Activated T-cell treated with anti-CD3 and anti-CD28 coated beads, Interleukin-2, amount 50 U/mL, for 4 hours (primary cell): ENCODE measurements at regions not wholly inside any gene's neighbourhood (a gene's known extent, or its start where the extent isn't known, plus 50 kb on each side); places are given as distances from the start of the nearest gene placed in this dataset.

ENCODE experiments used
- ATAC-seq, 2 donors: fragments of 200-7000 bp; cut with Tn5 transposase; one replicate each; pipeline ENCODE4 v1.10.0; 2021
- DNase-seq: peaks from one replicate; pipeline ENCODE4 v3.0.0-alpha.2; 2020
- H3K27me3 Mint-ChIP-seq: one replicate; pipeline ENCODE4 v1.8.0; 2021; ENCODE audit warnings: low read depth, mixed read lengths
- H3K36me3 Mint-ChIP-seq: one replicate; pipeline ENCODE4 v1.8.0; 2022; ENCODE audit warnings: mixed read lengths; ENCODE audit not compliant: insufficient read depth
- H3K4me1 Mint-ChIP-seq: one replicate; pipeline ENCODE4 v1.8.0; 2021; ENCODE audit warnings: low read depth, mixed read lengths
- H3K4me3 Mint-ChIP-seq: one replicate; pipeline ENCODE4 v1.8.0; 2021; ENCODE audit warnings: mild to moderate bottlenecking, moderate library complexity, mixed read lengths
- H3K9me3 Mint-ChIP-seq: one replicate; pipeline ENCODE4 v1.8.0; 2021; ENCODE audit warnings: mixed read lengths

DNA sequence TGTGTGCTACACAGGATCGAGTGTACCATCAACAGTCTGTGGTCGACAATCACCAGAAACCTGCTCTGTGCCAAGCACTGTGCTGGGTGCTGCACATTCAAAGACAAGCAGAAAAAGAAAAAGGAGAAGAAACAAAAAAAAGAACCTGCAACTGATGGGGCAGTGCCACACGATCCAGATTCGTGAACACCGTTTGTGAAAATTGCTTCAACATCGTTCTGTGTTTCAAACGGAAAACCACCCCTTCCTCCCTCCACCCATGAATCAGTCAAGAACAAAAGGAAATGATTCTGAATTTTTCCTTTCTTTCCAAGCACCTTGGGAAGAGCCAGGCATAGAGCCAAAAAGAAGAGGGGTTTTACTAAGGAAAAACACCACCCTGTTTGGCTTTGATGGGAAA is 129.2 kb upstream of the ARID1B start:
- H3K9me3 Mint-ChIP-seq, result no peaks in the 10 kb centered on the region
- ATAC-seq (no peak), DNase-seq (no peak)
- peaks cover 18% of the 10 kb centered on the region for H3K27me3 Mint-ChIP-seq
- no peaks in the 10 kb centered on the region for H3K36me3 Mint-ChIP-seq
- H3K4me3 Mint-ChIP-seq, result no peak overlapping the region
- H3K4me1 Mint-ChIP-seq, result peaks cover 22% of the 10 kb centered on the region

DNA sequence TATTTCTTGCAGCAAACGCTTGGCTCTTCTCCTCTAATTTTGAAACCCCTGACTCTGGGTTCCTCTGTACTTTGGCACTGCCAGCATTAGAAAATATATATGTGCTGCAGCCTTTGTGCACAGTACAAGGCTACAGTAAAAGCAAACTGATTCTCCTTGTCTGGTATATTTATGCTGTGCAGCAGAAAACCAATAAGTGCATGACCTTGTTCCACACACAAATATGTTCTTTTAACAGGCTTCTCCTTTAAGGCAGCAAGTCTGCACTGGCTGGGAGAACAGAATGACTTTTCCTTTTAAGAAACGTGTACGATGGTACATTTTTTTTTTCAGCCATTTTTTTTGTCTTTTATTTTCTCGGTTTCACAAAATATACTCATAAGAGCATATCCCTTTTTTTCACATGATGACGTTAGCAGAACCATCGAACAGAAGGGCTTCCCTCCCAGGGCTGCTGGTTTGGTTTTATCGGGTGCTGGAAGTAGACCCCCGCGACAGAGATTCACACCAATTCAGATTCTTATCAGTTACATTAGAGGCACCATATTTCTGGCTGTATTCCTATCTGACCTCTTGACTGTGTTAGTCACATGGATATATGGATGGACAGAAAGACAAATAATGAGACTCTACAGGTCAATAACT is 129.9 kb upstream of the ARID1B start:
- Mint-ChIP-seq H3K36me3 (no peaks in the 10 kb centered on the region), H3K27me3 (peaks cover 18% of the 10 kb centered on the region), H3K4me1 (peaks cover 22% of the 10 kb centered on the region), H3K9me3 (no peaks in the 10 kb centered on the region), H3K4me3 (peak overlapping the region; percentile 22)
- ATAC-seq (no peak), DNase-seq (no peak)

DNA sequence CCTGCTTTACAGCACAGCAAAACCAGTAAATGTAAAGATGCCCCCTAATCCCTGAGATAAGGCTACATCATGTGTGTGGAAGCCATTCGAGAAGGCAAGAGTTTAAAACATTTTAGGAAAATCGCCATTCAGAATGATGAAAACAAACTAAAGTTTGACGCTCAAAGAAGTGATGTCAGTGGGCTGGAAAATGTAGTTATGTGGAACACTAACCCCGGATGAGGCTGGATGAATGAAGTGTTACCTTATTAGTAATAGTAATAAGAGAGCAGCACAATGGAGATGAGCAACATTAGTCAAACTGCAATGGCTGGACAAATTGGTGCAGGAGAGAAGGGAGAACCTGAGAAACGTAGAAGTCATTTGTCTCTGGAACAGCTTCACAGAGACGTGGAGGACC is 130.7 kb upstream of the ARID1B start:
- Mint-ChIP-seq H3K36me3 (no peaks in the 10 kb centered on the region), H3K9me3 (no peaks in the 10 kb centered on the region), H3K4me1 (peaks cover 22% of the 10 kb centered on the region), H3K4me3 (no peak overlapping the region), H3K27me3 (peaks cover 18% of the 10 kb centered on the region)
- ATAC-seq (no peak), DNase-seq (no peak)

DNA sequence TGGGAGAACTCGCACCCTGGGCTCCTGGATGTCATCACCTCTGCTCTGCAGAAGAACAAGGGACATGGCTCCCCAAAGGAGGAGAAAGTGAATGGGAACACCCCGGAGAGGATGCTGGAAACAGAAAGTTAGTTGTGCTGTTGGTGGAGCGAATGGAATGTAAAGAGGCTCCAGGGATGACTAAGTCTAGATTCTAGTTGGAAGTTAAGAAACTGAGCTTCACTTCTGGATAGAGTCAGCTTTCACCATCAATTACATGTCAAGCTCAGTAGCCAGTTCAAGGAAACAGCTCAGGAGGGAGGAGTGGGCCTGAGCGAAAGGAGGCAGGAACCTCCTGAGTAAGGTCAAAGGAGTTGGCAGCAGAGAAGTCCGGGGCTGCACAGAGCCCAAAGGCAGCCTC is 132.1 kb upstream of the ARID1B start:
- Mint-ChIP-seq H3K4me1 (peaks cover 22% of the 10 kb centered on the region), H3K4me3 (no peak overlapping the region), H3K27me3 (peaks cover 18% of the 10 kb centered on the region), H3K9me3 (no peaks in the 10 kb centered on the region), H3K36me3 (no peaks in the 10 kb centered on the region)
- no peak for DNase-seq
- ATAC-seq, result no peak

DNA sequence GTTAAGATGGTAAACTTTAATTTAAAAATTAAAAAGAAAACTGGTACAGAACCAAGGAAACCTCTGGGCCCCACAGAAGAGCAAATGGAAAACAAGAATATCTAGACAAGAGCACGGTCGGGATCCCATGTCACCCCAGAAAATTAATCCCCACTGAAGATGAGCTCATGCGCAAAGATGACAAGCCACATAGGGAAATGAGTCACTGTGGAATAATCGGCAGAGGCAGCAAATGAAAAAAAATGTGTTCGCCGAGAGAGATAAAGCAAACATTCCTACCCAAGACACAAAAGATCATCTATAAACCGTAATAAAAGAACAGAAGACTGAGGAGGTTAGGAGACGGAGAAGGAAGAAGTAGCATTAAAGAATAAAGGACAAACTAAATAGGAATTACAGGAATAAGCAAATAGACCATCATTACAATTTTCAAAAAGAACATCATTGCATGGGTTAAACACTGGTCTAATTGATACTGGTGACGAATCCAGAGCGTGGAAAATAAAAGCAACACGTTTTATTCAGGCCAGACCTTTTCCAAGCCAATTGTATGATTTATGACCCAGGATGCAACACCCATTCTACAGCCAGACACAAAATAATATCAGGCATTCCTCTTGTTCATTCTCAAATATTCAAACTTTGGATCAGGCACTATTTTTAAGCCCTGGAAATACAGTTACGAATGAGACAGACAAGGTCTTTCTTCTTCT is 138.0 kb upstream of the ARID1B start:
- Mint-ChIP-seq H3K27me3 (no peaks in the 10 kb centered on the region), H3K4me3 (no peak overlapping the region), H3K4me1 (peaks cover 15% of the 10 kb centered on the region), H3K36me3 (no peaks in the 10 kb centered on the region), H3K9me3 (no peaks in the 10 kb centered on the region)
- ATAC-seq (no peak), DNase-seq (no peak)

DNA sequence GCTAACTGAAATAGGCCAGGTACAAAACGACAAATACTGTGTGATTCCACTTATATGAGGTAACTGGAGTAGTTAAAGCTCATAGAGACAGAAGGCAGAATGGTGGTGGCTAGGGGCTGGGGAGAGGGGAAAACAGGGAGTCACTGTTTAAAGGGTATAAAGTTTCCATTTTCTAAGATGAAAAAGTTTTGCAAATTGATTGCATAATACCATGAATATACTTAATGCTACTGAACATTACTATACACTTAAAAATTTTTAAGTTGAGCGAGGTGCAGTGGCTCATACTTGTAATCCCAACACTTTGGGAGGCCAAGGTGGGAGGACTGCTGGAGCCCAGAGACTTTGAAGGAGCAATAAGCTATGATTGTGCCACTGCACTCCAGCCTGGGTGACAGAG is 138.6 kb upstream of the ARID1B start:
- no peak overlapping the region for H3K4me3 Mint-ChIP-seq
- no peak for DNase-seq
- no peaks in the 10 kb centered on the region for H3K36me3 Mint-ChIP-seq
- no peaks in the 10 kb centered on the region for H3K27me3 Mint-ChIP-seq
- ATAC-seq, result no peak
- H3K9me3 Mint-ChIP-seq, result no peaks in the 10 kb centered on the region
- H3K4me1 Mint-ChIP-seq, result peaks cover 21% of the 10 kb centered on the region

DNA sequence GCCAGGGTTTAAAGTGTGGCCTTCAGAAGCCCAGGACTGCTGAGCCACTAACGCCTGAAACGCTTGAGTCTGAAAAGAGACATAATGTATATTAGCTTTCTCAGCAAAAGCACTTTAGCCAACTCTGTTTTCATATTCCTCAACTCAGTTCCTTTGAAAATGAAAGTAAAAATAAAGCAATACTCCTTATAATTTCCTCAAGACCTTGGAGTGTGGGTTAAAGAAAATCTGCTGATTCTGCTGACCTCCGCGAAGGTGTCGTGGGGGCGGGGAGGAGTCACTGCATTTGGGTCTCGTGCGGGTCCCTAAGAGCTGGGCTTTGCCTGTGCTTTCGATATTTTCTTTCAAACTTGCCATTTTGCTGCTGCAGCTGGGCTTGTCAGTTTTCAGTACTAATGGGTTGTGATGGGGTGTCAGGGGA is 142.2 kb upstream of the ARID1B start:
- no peak for DNase-seq

DNA sequence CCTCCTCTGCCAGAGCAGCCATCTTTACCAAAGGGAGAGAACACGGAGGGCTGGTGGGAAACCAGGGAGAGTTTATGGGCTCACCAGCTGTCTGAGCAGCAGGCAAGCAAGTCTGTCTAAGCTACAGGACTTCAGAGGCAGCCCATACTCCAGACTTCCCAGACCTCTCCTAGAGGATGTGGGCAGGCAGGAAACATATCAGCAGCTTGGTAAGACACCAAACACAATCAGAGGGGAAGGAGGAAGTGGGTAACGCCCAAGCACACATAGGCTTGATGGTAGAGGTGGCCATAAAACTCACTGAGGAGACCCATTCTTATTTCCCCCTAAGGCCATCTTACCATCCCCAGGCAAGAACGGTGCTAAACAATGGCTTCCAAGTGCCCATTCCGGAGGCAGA is 143.1 kb upstream of the ARID1B start:
- no peak overlapping the region for H3K4me3 Mint-ChIP-seq
- ATAC-seq (no peak), DNase-seq (no peak)
- no peaks in the 10 kb centered on the region for H3K36me3 Mint-ChIP-seq
- peaks cover 26% of the 10 kb centered on the region for H3K4me1 Mint-ChIP-seq
- H3K27me3 Mint-ChIP-seq, result no peaks in the 10 kb centered on the region
- H3K9me3 Mint-ChIP-seq, result no peaks in the 10 kb centered on the region

More for the DNA sequence above, 142.2 kb upstream of the ARID1B start:
- no peaks in the 10 kb centered on the region for H3K27me3 Mint-ChIP-seq
- H3K9me3 Mint-ChIP-seq, result no peaks in the 10 kb centered on the region
- no peaks in the 10 kb centered on the region for H3K36me3 Mint-ChIP-seq
- H3K4me3 Mint-ChIP-seq, result peak overlapping the region; percentile 24
- peaks cover 26% of the 10 kb centered on the region for H3K4me1 Mint-ChIP-seq
- ATAC-seq, result no peak

DNA sequence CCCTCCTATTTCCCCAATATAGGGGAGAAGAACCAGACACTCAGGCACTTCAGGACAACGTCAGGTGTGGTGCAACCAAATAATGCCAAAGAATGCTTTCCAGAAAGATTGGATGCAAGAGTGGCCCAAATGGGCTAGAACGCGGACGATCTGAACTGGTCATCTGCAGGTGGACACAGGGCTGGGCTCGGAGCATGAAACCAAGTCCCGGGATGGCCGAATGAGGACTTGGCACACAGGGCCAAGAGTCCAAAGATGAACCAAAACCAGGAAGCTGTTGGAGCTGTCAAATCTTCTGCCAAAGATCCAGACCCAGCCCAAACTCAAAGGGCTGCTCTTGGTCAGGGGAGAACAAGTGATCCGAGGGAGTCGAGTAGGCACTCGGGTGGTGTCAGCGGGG is 143.9 kb upstream of the ARID1B start:
- no peaks in the 10 kb centered on the region for H3K9me3 Mint-ChIP-seq
- DNase-seq, result no peak
- H3K36me3 Mint-ChIP-seq, result no peaks in the 10 kb centered on the region
- H3K27me3 Mint-ChIP-seq, result no peaks in the 10 kb centered on the region
- H3K4me3 Mint-ChIP-seq, result peak overlapping the region; percentile 33
- H3K4me1 Mint-ChIP-seq, result peaks cover 26% of the 10 kb centered on the region
- no peak for ATAC-seq

DNA sequence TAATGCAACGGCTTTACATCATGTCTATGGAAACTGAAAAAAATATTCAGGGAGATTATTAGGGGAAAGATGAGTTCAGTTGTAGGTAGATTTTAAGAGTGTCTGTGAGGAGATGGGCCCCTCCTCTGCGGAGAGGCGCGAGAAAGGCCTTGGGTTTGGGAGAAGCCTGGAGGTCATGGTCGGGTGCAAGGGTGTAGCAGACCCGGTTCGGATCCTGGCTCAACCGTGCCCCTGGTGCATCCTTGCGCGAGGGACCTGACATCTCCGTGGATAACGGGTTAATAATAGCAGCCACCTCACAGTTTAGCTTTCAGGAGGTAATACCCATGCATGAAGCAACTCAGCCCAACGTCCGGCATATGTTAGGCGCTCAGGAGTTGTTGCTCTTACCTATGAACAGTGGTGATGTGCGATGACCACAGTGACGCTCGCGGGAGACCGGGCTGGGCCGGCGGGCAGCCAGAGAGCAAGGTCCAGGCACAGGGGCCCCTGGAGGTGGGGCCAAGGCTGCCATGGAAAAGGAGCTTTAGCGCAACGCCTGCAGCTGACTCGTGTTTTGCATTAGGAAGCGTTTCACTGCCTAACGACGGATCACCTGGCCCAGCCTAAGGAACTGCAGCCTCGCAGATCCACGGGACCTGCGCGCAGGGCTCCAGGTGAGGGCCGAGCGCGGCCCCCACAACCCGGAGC is 146.4 kb upstream of the ARID1B start:
- no peaks in the 10 kb centered on the region for H3K9me3 Mint-ChIP-seq
- ATAC-seq (no peak), DNase-seq (no peak)
- H3K36me3 Mint-ChIP-seq, result no peaks in the 10 kb centered on the region
- H3K4me3 Mint-ChIP-seq, result no peak overlapping the region
- peaks cover 26% of the 10 kb centered on the region for H3K4me1 Mint-ChIP-seq
- H3K27me3 Mint-ChIP-seq, result no peaks in the 10 kb centered on the region

DNA sequence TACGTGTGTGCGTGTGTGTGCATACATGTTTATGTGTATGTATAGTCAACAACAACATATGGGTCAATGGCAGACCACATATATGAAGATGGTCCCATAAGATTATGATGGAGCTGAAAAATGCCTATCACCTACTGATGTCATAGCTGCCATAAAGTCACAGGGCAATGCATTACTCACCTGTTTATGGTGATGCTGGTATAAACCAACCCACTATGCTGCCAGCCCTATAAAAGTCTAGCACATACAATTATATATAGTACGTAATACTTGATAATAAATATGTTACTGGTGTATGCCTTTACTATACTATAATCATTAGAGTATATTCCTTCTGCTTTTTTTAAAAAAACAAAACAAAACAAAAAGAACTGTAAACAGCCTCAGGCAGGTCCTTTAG is 148.4 kb upstream of the ARID1B start:
- Mint-ChIP-seq H3K27me3 (no peaks in the 10 kb centered on the region), H3K4me3 (no peak overlapping the region), H3K36me3 (no peaks in the 10 kb centered on the region), H3K4me1 (peaks cover 7% of the 10 kb centered on the region), H3K9me3 (no peaks in the 10 kb centered on the region)
- DNase-seq (no peak), ATAC-seq (no peak)

DNA sequence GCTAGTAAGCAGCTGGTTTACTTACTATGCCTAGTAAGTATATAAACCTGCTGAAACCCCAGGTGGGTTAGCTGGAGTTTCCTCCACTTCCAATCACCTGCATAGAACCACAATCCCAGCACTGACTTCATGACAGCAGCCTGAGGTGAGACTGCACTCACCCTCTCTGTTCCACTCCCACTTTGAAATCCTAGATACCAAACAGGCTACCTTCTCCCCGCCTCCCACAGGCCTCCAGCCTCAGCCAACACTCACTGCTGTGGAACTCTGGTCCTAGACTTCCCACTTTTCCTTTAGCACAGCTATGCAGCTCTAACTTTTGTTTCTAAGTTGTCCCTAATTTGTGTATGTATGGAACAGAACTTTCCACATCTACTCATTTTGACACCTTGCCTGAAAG is 149.7 kb upstream of the ARID1B start:
- H3K36me3 Mint-ChIP-seq, result no peaks in the 10 kb centered on the region
- H3K4me3 Mint-ChIP-seq, result no peak overlapping the region
- DNase-seq (no peak), ATAC-seq (no peak)
- H3K27me3 Mint-ChIP-seq, result no peaks in the 10 kb centered on the region
- no peaks in the 10 kb centered on the region for H3K4me1 Mint-ChIP-seq
- no peaks in the 10 kb centered on the region for H3K9me3 Mint-ChIP-seq

DNA sequence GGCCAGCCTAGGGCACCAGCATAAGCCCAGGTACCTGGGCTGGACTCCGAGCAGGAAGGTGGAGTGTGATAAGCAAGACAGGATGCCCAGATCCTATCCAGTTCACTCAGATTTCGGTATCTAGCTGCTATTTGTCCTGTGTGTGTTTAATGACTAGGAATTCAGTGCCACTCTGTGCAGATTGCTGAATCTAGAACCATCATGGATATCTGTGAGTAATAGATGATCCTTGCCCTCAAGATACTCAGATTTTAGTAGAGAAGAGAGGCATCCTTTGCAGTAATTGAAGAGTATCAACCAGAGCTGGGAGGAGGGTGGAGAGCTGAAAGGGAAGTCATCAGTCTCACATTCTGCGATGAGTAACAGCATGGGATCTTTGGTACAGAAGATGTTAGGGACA is 155.0 kb upstream of the ARID1B start:
- ATAC-seq, result no peak
- Mint-ChIP-seq H3K36me3 (no peaks in the 10 kb centered on the region), H3K4me3 (no peak overlapping the region), H3K9me3 (no peaks in the 10 kb centered on the region), H3K4me1 (no peaks in the 10 kb centered on the region), H3K27me3 (no peaks in the 10 kb centered on the region)
- no peak for DNase-seq

DNA sequence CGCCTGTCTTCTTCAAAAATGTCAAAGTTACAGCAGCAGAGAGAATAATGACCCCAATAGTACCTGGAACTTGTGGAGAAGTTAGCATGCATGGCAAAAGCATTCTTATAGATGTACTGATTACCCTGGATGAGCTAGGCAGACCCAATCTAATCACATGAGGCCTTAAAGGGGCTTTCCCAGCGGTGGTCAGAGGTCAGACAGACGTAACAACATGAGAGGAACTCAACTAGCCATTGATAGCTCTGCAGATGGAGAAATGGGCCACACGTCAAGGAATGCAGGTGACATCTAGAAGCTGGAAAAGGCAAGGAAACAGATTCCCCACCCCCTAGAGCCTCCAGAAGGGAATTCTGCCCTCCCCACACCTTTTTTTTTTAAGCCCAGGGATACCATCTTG is 156.8 kb upstream of the ARID1B start:
- Mint-ChIP-seq H3K4me1 (no peaks in the 10 kb centered on the region), H3K4me3 (no peak overlapping the region), H3K27me3 (no peaks in the 10 kb centered on the region), H3K36me3 (no peaks in the 10 kb centered on the region), H3K9me3 (no peaks in the 10 kb centered on the region)
- no peak for ATAC-seq
- no peak for DNase-seq

DNA sequence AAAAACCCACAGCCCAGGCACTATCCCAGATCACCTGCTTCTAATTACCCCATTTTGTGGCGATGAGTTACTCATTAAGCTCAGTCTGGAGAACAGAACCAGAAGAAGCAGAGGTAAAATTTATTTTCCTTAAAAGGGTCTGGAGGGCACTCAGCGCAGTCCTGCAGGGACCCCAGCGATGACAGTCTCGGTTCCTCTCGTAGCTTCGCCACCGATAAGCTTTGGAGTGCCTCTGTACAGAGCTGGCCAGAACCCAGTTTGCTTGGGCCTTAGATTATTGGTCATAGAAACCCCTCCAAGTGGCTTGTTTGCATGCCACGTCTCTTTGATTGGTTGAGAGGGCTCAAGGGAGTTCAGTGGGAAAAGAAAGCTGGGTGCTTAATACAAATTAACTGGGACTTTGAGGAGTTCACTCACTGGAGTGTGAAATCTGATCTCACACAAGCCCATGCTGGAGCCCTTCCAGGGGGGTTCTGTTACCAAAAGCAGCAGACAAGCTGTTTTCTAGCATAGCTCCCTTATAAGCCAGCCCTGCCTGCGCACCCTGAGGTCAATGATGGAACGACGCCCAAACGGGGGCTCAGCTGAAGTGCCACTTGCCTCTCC is 158.5 kb upstream of the ARID1B start:
- Mint-ChIP-seq H3K4me1 (no peaks in the 10 kb centered on the region), H3K4me3 (no peak overlapping the region), H3K27me3 (peaks cover 1% of the 10 kb centered on the region), H3K9me3 (no peaks in the 10 kb centered on the region), H3K36me3 (no peaks in the 10 kb centered on the region)
- ATAC-seq (no peak), DNase-seq (no peak)
